WI38 (cell line): ENCODE measurements at regions not wholly inside any gene's neighbourhood (a gene's known extent, or its start where the extent isn't known, plus 50 kb on each side); places are given as distances from the start of the nearest gene placed in this dataset.

Experiments
- H3K4me3 ChIP-seq: 2 replicates; pipeline ENCODE4 v1.5.1; 2011; ENCODE audit warnings: low read depth, mild to moderate bottlenecking, control low read depth, low read length
- CTCF ChIP-seq: IDR thresholded peaks from 2 replicates; pipeline ENCODE4 v1.5.1; 2012; ENCODE audit warnings: low read depth, mild to moderate bottlenecking, control low read depth, low read length

DNA sequence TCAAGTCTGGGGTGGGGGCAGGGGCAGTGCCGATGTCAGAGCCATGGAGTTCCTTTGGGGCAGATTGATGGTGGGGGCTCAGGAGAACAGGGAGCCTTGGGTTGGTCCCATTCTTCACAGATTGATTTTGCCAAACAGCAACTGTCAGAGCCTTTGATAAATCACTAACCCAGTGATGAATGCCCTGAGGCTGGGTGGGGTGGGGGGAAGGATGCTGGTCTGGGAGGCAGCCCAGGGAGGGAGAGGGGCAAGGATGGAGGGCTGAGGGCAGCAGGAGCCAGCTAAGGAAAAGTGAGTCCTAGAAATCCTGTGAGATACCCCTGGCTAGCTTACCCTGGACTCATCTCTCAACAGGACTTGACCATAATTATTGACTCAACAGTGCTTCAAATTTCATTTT lies 60.1 kb upstream of the ARAP3 start:
- TF ChIP-seq CTCF = no peak
- H3K4me3 ChIP-seq = no peak overlapping the region

- no peak for TF ChIP-seq CTCF
- H3K4me3 ChIP-seq = no peak overlapping the region
These were observed 58.9 kb upstream of the ARAP3 start for GRCh38 chr5:141740885-141741284.

DNA sequence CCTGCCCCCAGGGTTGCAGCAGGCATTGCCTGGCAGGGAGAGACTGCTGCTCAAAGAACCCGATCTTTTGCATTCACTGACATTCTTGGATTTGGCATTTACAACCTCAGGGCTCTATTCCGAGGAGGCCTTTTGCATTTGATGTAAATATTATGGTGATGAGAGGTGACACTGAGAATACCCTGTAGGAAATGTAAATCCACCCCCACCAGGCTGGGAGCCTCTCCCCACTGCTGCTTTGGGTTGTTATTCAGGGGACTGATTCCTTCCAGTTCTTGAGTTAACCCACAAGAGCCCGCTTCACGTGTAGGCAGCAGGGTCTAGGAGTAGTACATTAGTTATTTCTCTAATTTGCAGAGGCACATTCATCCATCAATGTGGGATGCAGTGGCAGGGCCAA lies 55.5 kb upstream of the ARAP3 start:
- no peak overlapping the region for H3K4me3 ChIP-seq
- TF ChIP-seq CTCF = no peak

DNA sequence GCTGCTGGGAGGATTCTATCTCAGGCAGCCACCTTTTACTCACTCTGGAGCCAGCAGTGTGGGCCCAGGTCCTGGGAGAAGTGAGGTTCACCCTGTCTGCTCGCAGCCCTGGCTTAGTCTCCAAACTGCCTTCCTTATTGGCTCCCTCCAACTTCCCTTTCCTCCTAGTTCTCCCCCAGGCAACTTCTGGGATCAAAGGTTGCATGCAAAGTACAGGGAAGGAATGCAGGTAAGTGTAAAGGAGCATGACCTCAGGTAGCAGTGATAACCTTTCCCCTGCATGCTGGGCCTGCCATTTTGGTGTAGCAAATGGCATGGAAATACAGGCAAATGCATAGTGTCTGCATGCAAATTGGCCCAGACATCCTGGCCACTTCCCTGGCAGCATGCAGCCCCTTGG lies 53.8 kb upstream of the ARAP3 start:
- TF ChIP-seq CTCF = no peak
- no peak overlapping the region for H3K4me3 ChIP-seq

DNA sequence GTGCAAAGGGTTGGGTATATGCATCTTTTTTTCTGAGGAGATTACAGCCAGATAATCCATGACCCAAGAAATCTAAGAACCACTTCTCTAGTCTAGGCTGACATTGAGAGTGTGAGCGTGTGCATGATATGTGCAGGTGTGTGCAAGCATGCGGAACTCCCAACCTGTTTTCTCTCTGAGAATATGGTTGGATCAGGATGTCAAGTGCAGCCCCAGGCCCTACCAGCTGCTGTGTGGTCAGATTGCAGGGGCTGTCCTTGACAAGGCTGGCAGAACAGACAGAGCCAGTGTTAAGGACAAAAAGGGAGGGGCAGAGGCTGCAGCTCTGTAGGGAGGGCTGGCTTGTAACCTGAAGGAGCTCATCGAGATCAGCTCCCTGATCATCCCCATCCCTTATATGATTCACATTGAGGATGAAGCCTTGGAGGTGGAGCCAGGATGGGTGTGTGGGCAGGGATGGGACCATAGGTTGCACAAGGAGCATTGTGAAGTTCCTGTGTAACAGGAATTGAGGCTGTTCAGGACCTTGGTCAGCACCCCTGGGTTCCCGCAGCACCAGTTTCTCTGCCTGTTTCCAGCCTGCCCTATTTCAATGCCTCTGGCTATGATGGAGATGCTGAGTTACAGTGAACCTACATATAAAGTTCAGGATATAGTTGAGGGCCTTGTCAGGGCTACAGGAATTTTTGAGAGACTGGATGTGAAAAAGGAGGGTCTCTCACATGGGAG lies 52.6 kb upstream of the ARAP3 start:
- no peak for TF ChIP-seq CTCF
- H3K4me3 ChIP-seq = no peak overlapping the region

- TF ChIP-seq CTCF = no peak
These were observed 51.2 kb upstream of the ARAP3 start for GRCh38 chr5:141733198-141733597.

DNA sequence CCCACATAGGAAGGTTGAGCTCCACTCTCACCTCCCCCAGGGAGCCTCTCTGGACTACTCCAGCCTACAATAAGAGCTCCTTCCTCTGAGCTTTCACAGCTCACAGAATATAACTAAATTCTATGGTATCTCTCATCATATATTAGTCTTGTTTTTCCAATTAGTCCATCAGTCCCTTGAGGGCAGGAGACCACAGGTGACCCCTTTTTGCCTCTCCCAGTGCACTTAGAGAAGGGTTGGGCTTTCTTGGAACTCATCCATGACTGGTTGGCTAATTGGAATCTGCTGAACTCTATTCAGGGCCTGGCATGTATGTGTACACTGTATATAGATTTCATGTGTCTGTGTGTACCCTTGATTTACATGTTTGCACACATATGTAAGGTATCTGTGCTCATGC lies 50.4 kb upstream of the ARAP3 start:
- H3K4me3 ChIP-seq = no peak overlapping the region
- TF ChIP-seq CTCF = no peak

More at GRCh38 chr5:141733198-141733597, 51.2 kb upstream of the ARAP3 start:
- H3K4me3 ChIP-seq = no peak overlapping the region
